ENCODE measurements at regions not wholly inside any gene's neighbourhood (a gene's known extent, or its start where the extent isn't known, plus 50 kb on each side); places are given as distances from the start of the nearest gene placed in this dataset.

DNA sequence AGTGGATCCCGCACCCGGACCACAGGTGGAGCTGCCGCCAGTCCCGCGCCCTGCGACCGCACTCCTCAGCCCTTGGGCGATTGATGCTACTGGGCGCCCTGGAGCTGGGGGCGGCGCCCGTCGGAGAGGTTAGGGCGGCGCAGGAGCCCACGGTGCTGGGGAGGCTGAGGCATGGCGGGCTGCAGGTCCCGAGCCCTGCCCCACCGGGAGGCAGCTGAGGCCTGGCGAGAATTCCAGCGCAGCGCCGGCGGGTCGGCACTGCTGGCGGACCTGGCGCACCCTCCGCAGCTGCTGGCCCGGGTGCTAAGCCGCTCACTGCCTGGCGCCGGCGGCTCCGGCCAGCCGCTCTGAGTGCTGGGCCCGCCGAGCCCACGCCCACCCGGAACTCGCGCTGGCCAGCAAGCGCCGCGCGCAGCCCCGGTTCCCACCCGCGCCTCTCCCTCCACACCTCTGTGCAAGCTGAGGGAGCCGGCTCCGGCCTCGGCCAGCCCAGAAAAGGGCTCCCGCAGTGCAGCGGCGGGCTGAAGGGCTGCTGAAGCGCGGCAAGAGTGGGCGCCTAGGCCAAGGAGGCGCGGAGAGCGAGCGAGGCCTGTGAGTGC is 1256.5 kb downstream of the STIM2 start:
- peaks cover 6% of the 10 kb centered on the region for H3K9me3 Mint-ChIP-seq
- DNase-seq (ENCODE audit: low read depth, low spot score), result no peak
- peaks cover 5% of the 10 kb centered on the region for H3K36me3 Mint-ChIP-seq (ENCODE audit: low read depth)
- TF ChIP-seq, protein P1, sequence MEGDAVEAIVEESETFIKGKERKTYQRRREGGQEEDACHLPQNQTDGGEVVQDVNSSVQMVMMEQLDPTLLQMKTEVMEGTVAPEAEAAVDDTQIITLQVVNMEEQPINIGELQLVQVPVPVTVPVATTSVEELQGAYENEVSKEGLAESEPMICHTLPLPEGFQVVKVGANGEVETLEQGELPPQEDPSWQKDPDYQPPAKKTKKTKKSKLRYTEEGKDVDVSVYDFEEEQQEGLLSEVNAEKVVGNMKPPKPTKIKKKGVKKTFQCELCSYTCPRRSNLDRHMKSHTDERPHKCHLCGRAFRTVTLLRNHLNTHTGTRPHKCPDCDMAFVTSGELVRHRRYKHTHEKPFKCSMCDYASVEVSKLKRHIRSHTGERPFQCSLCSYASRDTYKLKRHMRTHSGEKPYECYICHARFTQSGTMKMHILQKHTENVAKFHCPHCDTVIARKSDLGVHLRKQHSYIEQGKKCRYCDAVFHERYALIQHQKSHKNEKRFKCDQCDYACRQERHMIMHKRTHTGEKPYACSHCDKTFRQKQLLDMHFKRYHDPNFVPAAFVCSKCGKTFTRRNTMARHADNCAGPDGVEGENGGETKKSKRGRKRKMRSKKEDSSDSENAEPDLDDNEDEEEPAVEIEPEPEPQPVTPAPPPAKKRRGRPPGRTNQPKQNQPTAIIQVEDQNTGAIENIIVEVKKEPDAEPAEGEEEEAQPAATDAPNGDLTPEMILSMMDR (conservative IDR thresholded peaks at IDR 0.05), result no peak
- H3K27ac Mint-ChIP-seq (ENCODE audit: unreplicated experiment), result no peak overlapping the region
- H3K4me1 Mint-ChIP-seq, result no peaks in the 10 kb centered on the region
- no peak overlapping the region for H3K4me3 Mint-ChIP-seq
- H3K27me3 Mint-ChIP-seq (ENCODE audit: low read depth), result no peaks in the 10 kb centered on the region

DNA sequence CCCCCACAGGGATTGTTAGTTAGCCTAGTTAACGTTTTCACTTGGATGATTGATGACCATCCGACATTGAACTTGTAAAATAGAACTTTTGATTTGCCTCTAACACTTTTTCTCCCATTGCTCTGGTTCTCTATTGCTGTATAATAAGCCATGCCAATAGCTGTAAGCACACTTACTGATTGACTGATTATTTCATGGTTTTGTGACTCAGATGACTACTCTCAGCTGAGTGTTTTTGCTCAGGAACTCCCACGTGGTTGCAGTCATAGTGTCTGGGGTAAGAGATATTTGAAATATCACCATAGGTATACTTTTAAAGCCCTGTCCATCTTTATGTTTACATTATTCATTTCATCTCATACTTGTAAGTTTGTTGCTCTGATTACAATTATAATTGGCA is 1285.5 kb downstream of the STIM2 start:
- no peak overlapping the region for H3K4me3 Mint-ChIP-seq
- no peaks in the 10 kb centered on the region for H3K36me3 Mint-ChIP-seq (ENCODE audit: low read depth)
- no peaks in the 10 kb centered on the region for H3K4me1 Mint-ChIP-seq
- TF ChIP-seq, protein P1 (conservative IDR thresholded peaks at IDR 0.05), result no peak
- H3K27ac Mint-ChIP-seq (ENCODE audit: unreplicated experiment), result no peak overlapping the region
- no peaks in the 10 kb centered on the region for H3K9me3 Mint-ChIP-seq
- DNase-seq (ENCODE audit: low read depth, low spot score), result no peak
- no peaks in the 10 kb centered on the region for H3K27me3 Mint-ChIP-seq (ENCODE audit: low read depth)

DNA sequence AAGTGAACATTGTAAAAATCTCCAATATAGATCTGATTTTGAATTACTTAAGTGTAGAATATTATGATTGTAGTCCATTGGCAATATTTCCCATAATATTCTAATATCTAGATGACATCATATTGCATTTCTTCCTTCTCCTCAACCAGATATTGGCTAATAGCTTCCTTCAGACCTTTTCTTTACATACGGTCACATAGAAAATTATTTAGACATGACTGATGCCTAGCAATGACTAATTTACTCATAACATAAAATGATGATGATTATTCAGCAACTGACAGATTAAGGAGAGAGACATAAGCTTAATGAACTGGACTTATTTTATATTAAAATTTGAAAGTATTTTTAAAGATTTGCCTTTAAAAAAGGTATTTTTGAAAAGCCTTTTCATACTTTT is 1287.6 kb downstream of the STIM2 start:
- DNase-seq (ENCODE audit: low read depth, low spot score), result no peak
- Mint-ChIP-seq H3K4me1 (no peaks in the 10 kb centered on the region), H3K36me3 (ENCODE audit: low read depth) (no peaks in the 10 kb centered on the region), H3K4me3 (no peak overlapping the region), H3K9me3 (no peaks in the 10 kb centered on the region), H3K27me3 (ENCODE audit: low read depth) (no peaks in the 10 kb centered on the region), H3K27ac (ENCODE audit: unreplicated experiment) (no peak overlapping the region)
- TF ChIP-seq, protein P1 (conservative IDR thresholded peaks at IDR 0.05), result no peak

DNA sequence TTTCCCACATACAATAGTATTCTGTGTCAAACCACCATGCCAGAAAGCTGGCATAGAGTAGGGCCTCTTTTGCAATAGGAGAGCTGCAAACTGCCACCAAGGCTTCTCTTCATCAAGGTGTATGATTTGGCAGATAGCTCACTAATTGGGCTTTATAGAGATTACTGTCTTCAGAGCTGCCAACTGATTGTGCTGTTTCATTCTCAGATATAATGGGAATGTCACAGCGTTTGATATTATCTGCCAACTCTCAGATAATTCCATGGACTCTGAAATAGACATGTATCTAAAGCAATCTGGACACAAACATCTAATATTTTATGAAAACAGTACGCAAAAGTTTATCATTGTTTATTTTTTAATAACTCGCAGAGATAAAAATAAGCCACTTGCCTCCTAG is 1289.1 kb downstream of the STIM2 start:
- H3K4me3 Mint-ChIP-seq, result no peak overlapping the region
- no peaks in the 10 kb centered on the region for H3K27me3 Mint-ChIP-seq (ENCODE audit: low read depth)
- no peak for DNase-seq (ENCODE audit: low read depth, low spot score)
- TF ChIP-seq, protein P1 (conservative IDR thresholded peaks at IDR 0.05), result no peak
- H3K9me3 Mint-ChIP-seq, result no peaks in the 10 kb centered on the region
- H3K4me1 Mint-ChIP-seq, result no peaks in the 10 kb centered on the region
- H3K36me3 Mint-ChIP-seq (ENCODE audit: low read depth), result no peaks in the 10 kb centered on the region
- no peak overlapping the region for H3K27ac Mint-ChIP-seq (ENCODE audit: unreplicated experiment)

DNA sequence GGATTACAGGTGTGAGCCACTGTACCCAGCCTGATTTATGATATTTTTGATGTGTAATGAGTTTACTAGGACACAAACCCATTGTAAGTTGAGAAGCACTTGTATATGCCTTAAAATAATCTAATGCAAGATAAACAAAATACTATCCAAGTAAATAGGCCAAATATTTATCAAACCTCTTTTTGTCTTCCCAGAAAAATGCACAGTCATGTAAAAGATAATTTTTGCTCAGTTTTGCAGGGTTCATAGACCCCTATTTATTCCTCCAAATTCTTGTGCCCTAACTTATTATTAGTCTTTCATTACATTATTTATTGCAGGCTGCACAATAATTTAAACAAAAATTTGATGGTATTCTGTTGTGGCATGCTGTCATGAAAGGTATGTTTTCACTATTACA is 1290.7 kb downstream of the STIM2 start:
- Mint-ChIP-seq H3K27ac (ENCODE audit: unreplicated experiment) (no peak overlapping the region), H3K27me3 (ENCODE audit: low read depth) (no peaks in the 10 kb centered on the region), H3K9me3 (peaks cover 2% of the 10 kb centered on the region), H3K36me3 (ENCODE audit: low read depth) (no peaks in the 10 kb centered on the region), H3K4me1 (no peaks in the 10 kb centered on the region), H3K4me3 (no peak overlapping the region)
- TF ChIP-seq, protein P1 (conservative IDR thresholded peaks at IDR 0.05), result no peak
- DNase-seq (ENCODE audit: low read depth, low spot score), result no peak

All from neural crest cell (in vitro differentiated cells).